H1 (cell line): ENCODE measurements at regions not wholly inside any gene's neighbourhood (a gene's known extent, or its start where the extent isn't known, plus 50 kb on each side); places are given as distances from the start of the nearest gene placed in this dataset.

Source experiments
- ASH2L ChIP-seq: fragments of 200-600, 300-600 bp; sonication (generic); IDR thresholded peaks from one replicate; pipeline ENCODE4 v1.7.1; 2017; ENCODE audit warnings: low read length

- TF ChIP-seq ASH2L, result no peak
- TF ChIP-seq, all 59 proteins: peak for 0
These were observed 392.8 kb downstream of the RSL24D1 start (continued) for GRCh38 chr15:54803987-54804386.
